ENCODE measurements at regions not wholly inside any gene's neighbourhood (a gene's known extent, or its start where the extent isn't known, plus 50 kb on each side); places are given as distances from the start of the nearest gene placed in this dataset.
"Not testable (repeated sequence)": the region's sequence is repeated elsewhere in the genome, so short reads cannot be mapped to it uniquely, and the experiment has no call there.

DNA sequence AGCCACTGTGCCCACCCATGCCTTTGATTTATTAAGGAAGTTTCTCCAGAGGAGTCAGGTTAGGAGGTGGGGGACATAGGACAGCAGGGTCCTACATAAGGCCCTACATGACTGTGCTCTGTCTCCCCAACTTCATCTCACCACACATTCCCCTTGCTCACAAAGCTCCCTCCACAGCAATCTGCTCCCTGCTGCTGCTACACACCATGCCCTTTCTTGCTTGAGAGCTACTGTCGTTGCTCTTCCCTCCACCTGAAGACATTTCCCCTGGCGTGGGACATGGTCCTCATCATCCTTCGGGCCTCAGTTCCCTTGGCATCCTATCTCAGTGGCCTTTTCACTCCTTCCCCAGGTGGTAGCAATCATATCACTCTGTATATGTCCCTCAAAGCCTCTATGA lies 75.9 kb upstream of the DAPK1 start:
- TF ChIP-seq, protein P1, sequence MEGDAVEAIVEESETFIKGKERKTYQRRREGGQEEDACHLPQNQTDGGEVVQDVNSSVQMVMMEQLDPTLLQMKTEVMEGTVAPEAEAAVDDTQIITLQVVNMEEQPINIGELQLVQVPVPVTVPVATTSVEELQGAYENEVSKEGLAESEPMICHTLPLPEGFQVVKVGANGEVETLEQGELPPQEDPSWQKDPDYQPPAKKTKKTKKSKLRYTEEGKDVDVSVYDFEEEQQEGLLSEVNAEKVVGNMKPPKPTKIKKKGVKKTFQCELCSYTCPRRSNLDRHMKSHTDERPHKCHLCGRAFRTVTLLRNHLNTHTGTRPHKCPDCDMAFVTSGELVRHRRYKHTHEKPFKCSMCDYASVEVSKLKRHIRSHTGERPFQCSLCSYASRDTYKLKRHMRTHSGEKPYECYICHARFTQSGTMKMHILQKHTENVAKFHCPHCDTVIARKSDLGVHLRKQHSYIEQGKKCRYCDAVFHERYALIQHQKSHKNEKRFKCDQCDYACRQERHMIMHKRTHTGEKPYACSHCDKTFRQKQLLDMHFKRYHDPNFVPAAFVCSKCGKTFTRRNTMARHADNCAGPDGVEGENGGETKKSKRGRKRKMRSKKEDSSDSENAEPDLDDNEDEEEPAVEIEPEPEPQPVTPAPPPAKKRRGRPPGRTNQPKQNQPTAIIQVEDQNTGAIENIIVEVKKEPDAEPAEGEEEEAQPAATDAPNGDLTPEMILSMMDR (IDR thresholded peaks at IDR 0.05): no peak
- Mint-ChIP-seq H3K27me3 (ENCODE audit: low read depth in 2 of 2) (peaks cover 0 to 4% of the 10 kb centered on the region in 2 donors), H3K27ac (no peak overlapping the region), H3K36me3 (no peaks in the 10 kb centered on the region), H3K9me3 (peaks cover 2 to 3% of the 10 kb centered on the region in 2 donors), H3K4me3 (no peak overlapping the region), H3K4me1 (no peaks in the 10 kb centered on the region)
- ATAC-seq (no peak), DNase-seq (no peak)
- Histone ChIP-seq H3K27me3 (ENCODE audit: control insufficient read depth, insufficient read depth, low read length) (no peaks in the 10 kb centered on the region), H3K27ac (ENCODE audit: low read length) (no peak overlapping the region), H3K36me3 (ENCODE audit: control insufficient read depth, insufficient read depth, low read length) (no peaks in the 10 kb centered on the region), H3K4me3 (ENCODE audit: low read length) (no peak overlapping the region), H3K4me1 (ENCODE audit: control insufficient read depth, insufficient read depth, low read length) (no peaks in the 10 kb centered on the region), H3K9me3 (ENCODE audit: control insufficient read depth, insufficient read depth, low read length) (no peaks in the 10 kb centered on the region)
- intact Hi-C loops (cut with micrococcal nuclease): no loop called here
- WGBS (ENCODE audit: insufficient coverage): 89% methylated on average over 3 of the region's 3 CpGs

DNA sequence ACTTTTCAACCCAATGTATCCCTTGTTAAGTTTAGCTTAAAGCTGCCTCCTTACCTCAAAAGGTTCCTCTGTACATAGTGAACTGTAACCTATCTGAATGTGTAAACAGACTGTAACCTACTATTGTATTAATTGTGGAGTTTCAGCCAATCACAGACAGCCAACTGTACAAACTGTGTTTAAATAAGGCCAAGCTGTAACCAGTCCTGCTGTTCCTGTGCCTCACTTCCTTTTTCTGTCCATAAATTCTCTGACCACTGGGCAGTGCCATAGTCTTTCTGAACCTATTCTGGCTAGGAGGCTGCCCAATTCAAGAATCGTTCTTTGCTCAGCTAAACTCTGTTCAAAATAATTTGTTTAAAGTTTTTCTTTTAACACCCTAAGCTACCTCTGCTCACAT lies 74.7 kb upstream of the DAPK1 start:
- TF ChIP-seq, protein P1 (IDR thresholded peaks at IDR 0.05): no peak
- intact Hi-C loops (cut with micrococcal nuclease): no loop called here
- WGBS (ENCODE audit: insufficient coverage): 64% methylated on average over 1 of the region's 1 CpG

DNA sequence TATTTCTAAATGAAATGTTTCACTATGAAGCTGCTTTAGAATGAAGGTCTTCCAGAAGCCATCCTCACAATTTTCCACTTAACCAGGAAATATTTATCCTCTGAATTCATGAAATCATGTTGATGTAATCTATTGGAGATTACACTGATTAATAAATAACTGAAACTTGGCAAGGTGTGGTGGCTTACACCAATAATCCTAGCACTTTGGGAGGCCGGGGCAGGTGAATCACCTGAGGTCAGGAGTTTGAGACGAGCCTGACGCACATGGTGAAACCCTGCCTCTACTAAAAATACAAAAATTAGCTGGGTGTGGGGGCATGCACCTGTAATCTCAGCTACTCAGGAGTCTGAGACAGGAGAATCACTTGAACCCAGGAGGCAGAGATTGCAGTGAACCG lies 73.8 kb upstream of the DAPK1 start:
- H3K36me3 Mint-ChIP-seq; H3K4me3 Mint-ChIP-seq; H3K4me1 ChIP-seq (ENCODE audit: control insufficient read depth, insufficient read depth, low read length); DNase-seq; H3K27ac ChIP-seq (ENCODE audit: low read length); H3K9me3 Mint-ChIP-seq; H3K9me3 ChIP-seq (ENCODE audit: control insufficient read depth, insufficient read depth, low read length); H3K4me1 Mint-ChIP-seq; H3K4me3 ChIP-seq (ENCODE audit: low read length); H3K27me3 ChIP-seq (ENCODE audit: control insufficient read depth, insufficient read depth, low read length); ATAC-seq; H3K27me3 Mint-ChIP-seq (ENCODE audit: low read depth in 2 of 2); H3K27ac Mint-ChIP-seq; H3K36me3 ChIP-seq (ENCODE audit: control insufficient read depth, insufficient read depth, low read length); intact Hi-C loops (cut with micrococcal nuclease): not testable (repeated sequence)
- WGBS (ENCODE audit: insufficient coverage): 92% methylated on average over 4 of the region's 4 CpGs

More for the DNA sequence above, 74.7 kb upstream of the DAPK1 start:
- Histone ChIP-seq H3K27me3 (ENCODE audit: control insufficient read depth, insufficient read depth, low read length) (no peaks in the 10 kb centered on the region), H3K9me3 (ENCODE audit: control insufficient read depth, insufficient read depth, low read length) (no peaks in the 10 kb centered on the region), H3K36me3 (ENCODE audit: control insufficient read depth, insufficient read depth, low read length) (no peaks in the 10 kb centered on the region), H3K27ac (ENCODE audit: low read length) (no peak overlapping the region), H3K4me3 (ENCODE audit: low read length) (no peak overlapping the region), H3K4me1 (ENCODE audit: control insufficient read depth, insufficient read depth, low read length) (no peaks in the 10 kb centered on the region)
- H3K4me3 Mint-ChIP-seq: no peak overlapping the region
- DNase-seq: no peak
- H3K4me1 Mint-ChIP-seq: no peaks in the 10 kb centered on the region
- H3K36me3 Mint-ChIP-seq: no peaks in the 10 kb centered on the region
- no peak for ATAC-seq
- peaks cover 2 to 3% of the 10 kb centered on the region in 2 donors for H3K9me3 Mint-ChIP-seq
- H3K27ac Mint-ChIP-seq: no peak overlapping the region
- peaks cover 0 to 4% of the 10 kb centered on the region in 2 donors for H3K27me3 Mint-ChIP-seq (ENCODE audit: low read depth in 2 of 2)

DNA sequence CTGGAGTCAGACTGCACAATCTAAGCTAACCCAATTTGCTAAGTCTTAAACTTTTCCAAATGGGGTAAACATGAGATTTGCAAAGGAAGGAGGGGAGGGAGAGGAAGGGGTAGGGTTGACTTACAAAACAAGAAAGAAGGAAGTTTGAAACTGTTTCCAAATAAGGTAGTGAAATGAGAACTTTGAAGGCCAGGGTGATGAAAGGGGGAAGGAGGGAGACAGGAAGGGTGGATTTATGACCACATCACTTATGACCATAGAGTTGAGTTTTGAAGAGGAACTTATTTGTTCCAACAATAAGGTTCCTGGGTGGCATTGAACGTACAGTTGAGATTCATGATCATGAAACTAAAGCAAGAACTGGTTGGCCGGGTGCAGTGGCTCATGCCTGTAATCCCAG lies 72.5 kb upstream of the DAPK1 start:
- H3K27me3 ChIP-seq (ENCODE audit: control insufficient read depth, insufficient read depth, low read length): no peaks in the 10 kb centered on the region
- H3K36me3 ChIP-seq (ENCODE audit: control insufficient read depth, insufficient read depth, low read length): no peaks in the 10 kb centered on the region
- H3K9me3 Mint-ChIP-seq: peaks cover 2 to 3% of the 10 kb centered on the region in 2 donors
- H3K4me1 Mint-ChIP-seq: no peaks in the 10 kb centered on the region
- H3K4me1 ChIP-seq (ENCODE audit: control insufficient read depth, insufficient read depth, low read length): no peaks in the 10 kb centered on the region
- DNase-seq (no peak), ATAC-seq (no peak)
- no peaks in the 10 kb centered on the region for H3K9me3 ChIP-seq (ENCODE audit: control insufficient read depth, insufficient read depth, low read length)
- no peak overlapping the region for H3K27ac Mint-ChIP-seq
- H3K27me3 Mint-ChIP-seq (ENCODE audit: low read depth in 2 of 2): peaks cover 0 to 4% of the 10 kb centered on the region in 2 donors
- no peak overlapping the region for H3K27ac ChIP-seq (ENCODE audit: low read length)
- no peak overlapping the region for H3K4me3 Mint-ChIP-seq
- 68% methylated on average over 2 of the region's 2 CpGs for WGBS (ENCODE audit: insufficient coverage)
- H3K36me3 Mint-ChIP-seq: no peaks in the 10 kb centered on the region
- intact Hi-C loops (cut with micrococcal nuclease): no loop called here
- no peak overlapping the region for H3K4me3 ChIP-seq (ENCODE audit: low read length)
- TF ChIP-seq, protein P1 (IDR thresholded peaks at IDR 0.05): no peak
